IMR-90 (cell line): ENCODE measurements at regions not wholly inside any gene's neighbourhood (a gene's known extent, or its start where the extent isn't known, plus 50 kb on each side); places are given as distances from the start of the nearest gene placed in this dataset.

Source experiments
- ATAC-seq: fragments of 200-7000 bp; cut with Tn5 transposase; 2 replicates; pipeline ENCODE4 v1.9.1; 2020; ENCODE audit warnings: low read depth, mild to moderate bottlenecking, moderate library complexity
- BruUV-seq: library from RNA; stranded (reverse); fragments of 400-500 nt; replicated peaks from 2 replicates; lab custom pipeline; 2021; lab: Mats Ljungman, UMichigan
- CTCF ChIA-PET: fragments of 300-600 bp; formaldehyde crosslinking; extraction: SDS; loops from one replicate; lab custom pipeline; 2021; ENCODE audit warnings: antibody characterized with exemption; lab: Yijun Ruan, JAX
- POLR2A ChIA-PET: fragments of 300-600 bp; sonication (Branson Sonifier 250); formaldehyde crosslinking; loops from one replicate; lab custom pipeline; 2022; ENCODE audit warnings: antibody characterized with exemption; ENCODE audit not compliant: unreplicated experiment; lab: Charles Lee
- DNase-seq: peaks from one replicate; pipeline ENCODE4 v3.0.0; 2013
- H2AFZ ChIP-seq: replicated peaks from 2 replicates; pipeline ENCODE3; 2013; ENCODE audit warnings: low read length, mild to moderate bottlenecking; ENCODE audit not compliant: poor library complexity
- H2AK5ac ChIP-seq: 2 replicates; pipeline ENCODE4 v1.6.1; 2013; ENCODE audit warnings: low read depth, low read length, inconsistent platforms
- H2AK9ac ChIP-seq: replicated peaks from 2 replicates; pipeline ENCODE3; 2013; ENCODE audit warnings: mild to moderate bottlenecking, low read depth, low read length, moderate library complexity; ENCODE audit not compliant: poor library complexity
- H2BK120ac ChIP-seq: 2 replicates; pipeline ENCODE4 v1.6.1; 2013; ENCODE audit warnings: low read depth, low read length, inconsistent platforms
- H2BK15ac ChIP-seq: 3 replicates; pipeline ENCODE4 v1.6.1; 2013; ENCODE audit warnings: low read depth, low read length, inconsistent platforms
- H2BK20ac ChIP-seq: 2 replicates; pipeline ENCODE4 v1.6.1; 2013; ENCODE audit warnings: low read depth, mild to moderate bottlenecking, inconsistent platforms, low read length, moderate library complexity
- H2BK5ac ChIP-seq: 2 replicates; pipeline ENCODE4 v1.6.1; 2013; ENCODE audit warnings: mild to moderate bottlenecking, low read depth, low read length, inconsistent platforms; ENCODE audit not compliant: poor library complexity, severe bottlenecking
- H3K14ac ChIP-seq: replicated peaks from 2 replicates; pipeline ENCODE4 v1.6.1; 2013; ENCODE audit warnings: low read depth, low read length, inconsistent platforms
- H3K18ac ChIP-seq: 2 replicates; pipeline ENCODE4 v1.6.1; 2013; ENCODE audit warnings: low read depth, low read length, control low read depth
- H3K23ac ChIP-seq: 2 replicates; pipeline ENCODE4 v1.6.1; 2013; ENCODE audit warnings: low read depth, low read length, inconsistent platforms
- H3K27ac ChIP-seq: 2 replicates; pipeline ENCODE4 v1.5.1; 2013; ENCODE audit warnings: mild to moderate bottlenecking, control low read depth, low read length; ENCODE audit not compliant: insufficient read depth
- H3K27me3 ChIP-seq: 2 replicates; pipeline ENCODE4 v1.6.1; 2013; ENCODE audit warnings: low read length; ENCODE audit not compliant: control insufficient read depth, insufficient read depth
- H3K36me3 ChIP-seq: 2 replicates; pipeline ENCODE4 v1.6.1; 2013; ENCODE audit warnings: low read length, mixed read lengths; ENCODE audit not compliant: control insufficient read depth, insufficient read depth
- H3K4ac ChIP-seq: 2 replicates; pipeline ENCODE4 v1.6.1; 2013; ENCODE audit warnings: low read depth, low read length, inconsistent platforms
- H3K4me1 ChIP-seq: 2 replicates; pipeline ENCODE4 v1.6.1; 2013; ENCODE audit warnings: low read length, mixed read lengths; ENCODE audit not compliant: control insufficient read depth, insufficient read depth
- H3K4me2 ChIP-seq: 2 replicates; pipeline ENCODE4 v1.6.1; 2013; ENCODE audit warnings: low read depth, mild to moderate bottlenecking, control low read depth, low read length, moderate library complexity
- H3K4me3 ChIP-seq: 2 replicates; pipeline ENCODE4 v1.5.1; 2013; ENCODE audit warnings: low read depth, mild to moderate bottlenecking, control low read depth, low read length, moderate library complexity; ENCODE audit not compliant: insufficient read depth
- H3K56ac ChIP-seq: 2 replicates; pipeline ENCODE4 v1.6.1; 2013; ENCODE audit warnings: low read length, inconsistent platforms; ENCODE audit not compliant: insufficient read depth; ENCODE audit errors: extremely low read depth
- H3K79me1 ChIP-seq, 2 experiments: 2 replicates each; pipeline ENCODE4 v1.6.1; 2013; ENCODE audit warnings: low read length in 2 of 2, inconsistent platforms in 1 of 2, low read depth in 1 of 2
- H3K9ac ChIP-seq: 2 replicates; pipeline ENCODE4 v1.6.1; 2013; ENCODE audit warnings: low read depth, low read length, control low read depth
- H3K9me1 ChIP-seq: 2 replicates; pipeline ENCODE4 v1.6.1; 2013; ENCODE audit warnings: low read length, inconsistent platforms; ENCODE audit not compliant: insufficient read depth
- H3K9me3 ChIP-seq: 2 replicates; pipeline ENCODE4 v1.6.1; 2013; ENCODE audit warnings: low read length; ENCODE audit not compliant: control insufficient read depth, insufficient read depth
- H4K20me1 ChIP-seq: 2 replicates; pipeline ENCODE4 v1.6.1; 2013; ENCODE audit warnings: low read length, inconsistent platforms; ENCODE audit not compliant: insufficient read depth
- H4K5ac ChIP-seq: 2 replicates; pipeline ENCODE4 v1.6.1; 2013; ENCODE audit warnings: mild to moderate bottlenecking, low read depth, low read length, control low read depth
- H4K8ac ChIP-seq, 2 experiments: 2 replicates each; pipeline ENCODE4 v1.6.1; 2013; ENCODE audit warnings: low read depth in 2 of 2, low read length in 2 of 2, control low read depth in 1 of 2, inconsistent platforms in 1 of 2
- H4K91ac ChIP-seq: 2 replicates; pipeline ENCODE4 v1.6.1; 2013; ENCODE audit warnings: low read depth, low read length, inconsistent platforms; ENCODE audit not compliant: insufficient read depth
- CEBPB ChIP-seq: IDR thresholded peaks from 2 replicates; pipeline ENCODE4 v1.6.1; 2012; ENCODE audit warnings: low read depth, low read length, improper control_type of control experiment
- RCOR1 ChIP-seq: IDR thresholded peaks from 2 replicates; pipeline ENCODE4 v1.6.1; 2012; ENCODE audit warnings: mild to moderate bottlenecking, low read length, improper control_type of control experiment; ENCODE audit not compliant: insufficient replicate concordance
- WGBS, 2 experiments: methylation state at CpG; one replicate each; pipeline versions ENCODE4 v1.1.5 to v1.1.7; 2013; ENCODE audit warnings: missing lambda C conversion rate in 2 of 2; ENCODE audit not compliant: insufficient read length in 1 of 2; ENCODE audit errors: extremely low coverage in 2 of 2; 5-methylcytosine and 5-hydroxymethylcytosine counted together
- dilution Hi-C: fragments of 300-500 bp; cut with HindIII; formaldehyde crosslinking; loops from one replicate; pipeline ENCODE4 v1.14.3; 2018; ENCODE audit warnings: low sequenced_read_pairs; ENCODE audit not compliant: unreplicated experiment
- in situ Hi-C: fragments of 300-500 bp; cut with MboI; formaldehyde crosslinking; loops from 3 replicates; pipeline ENCODE4 v1.14.3; 2019; ENCODE audit warnings: low sequenced_read_pairs, inconsistent platforms, mixed read lengths
- intact Hi-C: fragments of 100-400 bp; cut with micrococcal nuclease; formaldehyde crosslinking; loops from 2 replicates; pipeline ENCODE4 v1.10.0; 2022

DNA sequence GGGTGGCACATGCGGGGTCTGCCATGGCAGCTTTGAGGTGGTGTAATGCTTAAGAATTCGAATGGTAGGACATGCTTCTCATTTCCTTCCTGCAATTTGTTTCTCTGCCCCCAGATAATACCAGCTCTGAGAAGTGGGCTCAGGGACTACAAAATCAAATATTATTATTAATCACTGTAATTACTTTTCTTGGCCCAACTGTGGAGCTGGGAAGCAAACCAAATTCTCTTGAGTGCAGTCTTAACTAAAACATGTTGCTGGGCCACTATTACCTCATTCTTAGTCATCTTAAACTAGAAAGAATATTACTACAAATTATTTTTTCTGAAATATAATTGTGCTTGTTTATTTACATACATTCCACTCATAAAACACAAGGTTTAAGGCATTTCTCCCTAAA, 566.7 kb upstream of the NRP1 start:
- ATAC-seq (peak; percentile 80), DNase-seq (peak; percentile 92)
- Histone ChIP-seq H3K79me1 (no peaks in the 10 kb centered on the region), H2BK5ac (no peak overlapping the region), H2AK9ac (no peak overlapping the region), H3K9ac (no peak overlapping the region), H3K23ac (no peak overlapping the region), H3K14ac (no peak overlapping the region), H4K20me1 (no peaks in the 10 kb centered on the region), H4K8ac (no peak overlapping the region), H3K4me2 (peak overlapping the region; percentile 67; the same call in 1 of the 2 replicates), H2BK15ac (no peak overlapping the region), H3K36me3 (no peaks in the 10 kb centered on the region), H4K5ac (no peak overlapping the region), H3K27me3 (no peaks in the 10 kb centered on the region; the same call in 1 of the 2 replicates), H2BK20ac (no peak overlapping the region), H2BK120ac (no peak overlapping the region), H3K9me3 (no peaks in the 10 kb centered on the region), H3K9me1 (no peaks in the 10 kb centered on the region), H3K27ac (peak overlapping the region; percentile 48; the same call in 1 of the 2 replicates), H4K91ac (no peak overlapping the region), H3K56ac (no peak overlapping the region), H3K4ac (no peak overlapping the region), H3K4me3 (no peak overlapping the region), H3K18ac (no peak overlapping the region), H2AFZ (no peak overlapping the region), H2AK5ac (no peak overlapping the region), H3K4me1 (peaks cover 7% of the 10 kb centered on the region)
- dilution Hi-C loops = no loop called here
- CTCF ChIA-PET = interaction anchor here (1.1 kb wide), 1 partner anchor 22 kb away, joined by 3 read pairs; no protein-coding TSS in a partner anchor
- BruUV-seq = no TSS peak
- POLR2A ChIA-PET = no interaction called here
- intact Hi-C loops = loop anchor here (2.0 to 10.0 kb wide), 2 partner anchors 568 to 734 kb away; no protein-coding TSS in a partner anchor
- in situ Hi-C loops = loop anchor here (25.0 kb wide), 1 partner anchor 564 kb away; the partner anchor contains the start of gene NRP1
- no CpG with 5 or more reads among the region's 2 CpGs for WGBS, 2 experiments
- TF ChIP-seq CEBPB (peak; percentile 48; the same call in 1 of the 2 replicates), RCOR1 (no peak)
